D341Med (cell line): ENCODE measurements at regions not wholly inside any gene's neighbourhood (a gene's known extent, or its start where the extent isn't known, plus 50 kb on each side); places are given as distances from the start of the nearest gene placed in this dataset.

Source experiments
- DNase-seq: peaks from one replicate; pipeline ENCODE4 v3.0.0; 2012; ENCODE audit warnings: low spot score

GRCh38 chr1:222288053-222288452, 259.9 kb downstream of the HHIPL2 start:
- no peak for DNase-seq

DNA sequence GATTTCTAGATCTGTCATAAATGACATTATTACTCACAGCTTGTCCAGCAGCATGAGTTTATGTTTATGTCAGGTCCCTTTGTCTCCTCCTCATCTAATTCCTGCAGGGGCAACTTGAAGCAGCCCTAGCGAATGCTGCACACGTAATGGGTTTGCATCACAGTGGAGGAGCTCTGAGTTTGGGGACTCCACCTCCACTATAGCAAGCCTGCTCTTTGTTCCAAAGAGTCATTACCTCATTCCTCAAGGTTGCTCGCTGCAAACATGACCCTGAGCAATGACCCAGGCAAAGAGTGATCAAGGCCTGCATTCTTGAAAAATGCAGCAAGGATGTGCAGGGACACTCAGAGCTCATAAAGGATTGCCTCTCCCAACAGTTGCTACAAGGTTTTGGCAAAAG, 261.9 kb downstream of the HHIPL2 start:
- DNase-seq = no peak

DNA sequence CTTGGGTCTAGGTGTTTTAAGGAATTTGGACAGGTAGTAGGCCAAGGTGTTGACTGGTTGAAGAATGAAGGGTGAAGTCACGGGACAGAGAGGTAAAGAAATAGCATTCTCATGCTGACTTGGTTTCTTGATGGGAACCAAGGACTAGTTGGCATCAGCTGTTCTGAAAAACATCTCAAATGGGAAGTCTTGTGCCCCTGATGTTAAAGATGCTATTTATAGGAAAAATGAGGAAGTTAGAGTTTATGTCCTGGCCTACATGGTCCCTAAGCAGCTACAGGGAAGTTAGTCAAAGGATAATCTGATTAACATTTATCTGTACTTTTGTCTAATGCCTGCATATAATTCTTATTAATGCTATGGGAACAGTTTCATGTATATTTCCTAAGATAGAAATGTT, 262.4 kb downstream of the HHIPL2 start:
- no peak for DNase-seq

GRCh38 chr1:222284466-222284865, 263.4 kb downstream of the HHIPL2 start:
- no peak for DNase-seq

DNA sequence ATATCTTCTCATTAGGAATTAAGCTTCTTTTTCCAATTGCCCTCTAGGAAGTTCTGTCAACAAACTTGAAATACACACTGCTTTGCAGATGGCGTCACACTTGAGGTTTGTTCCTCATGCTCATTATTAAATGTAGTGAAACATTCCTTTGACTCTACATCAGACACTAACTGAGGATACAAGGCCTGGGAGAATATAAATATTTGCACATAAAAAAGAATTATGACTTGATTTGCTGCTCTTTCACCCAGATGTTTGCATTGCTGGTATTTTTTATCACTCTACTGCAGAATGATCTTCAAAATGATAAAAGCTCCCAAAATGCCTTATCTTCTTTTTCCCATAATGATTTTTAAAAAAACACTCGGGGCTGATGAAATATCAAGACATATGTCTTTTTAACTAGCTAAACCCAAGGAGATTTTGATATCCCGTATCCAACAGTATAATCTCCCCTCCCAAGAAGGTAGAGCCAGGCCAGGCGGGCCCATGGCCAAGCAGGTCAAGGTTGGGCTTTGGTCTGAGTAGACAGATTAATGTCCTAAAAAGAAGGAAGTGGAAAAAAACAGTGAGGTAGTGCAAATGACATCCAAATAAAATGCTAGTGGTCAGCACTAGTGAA, 264.6 kb downstream of the HHIPL2 start:
- DNase-seq = no peak

GRCh38 chr1:222279591-222279990, 268.3 kb downstream of the HHIPL2 start:
- DNase-seq = no peak

DNA sequence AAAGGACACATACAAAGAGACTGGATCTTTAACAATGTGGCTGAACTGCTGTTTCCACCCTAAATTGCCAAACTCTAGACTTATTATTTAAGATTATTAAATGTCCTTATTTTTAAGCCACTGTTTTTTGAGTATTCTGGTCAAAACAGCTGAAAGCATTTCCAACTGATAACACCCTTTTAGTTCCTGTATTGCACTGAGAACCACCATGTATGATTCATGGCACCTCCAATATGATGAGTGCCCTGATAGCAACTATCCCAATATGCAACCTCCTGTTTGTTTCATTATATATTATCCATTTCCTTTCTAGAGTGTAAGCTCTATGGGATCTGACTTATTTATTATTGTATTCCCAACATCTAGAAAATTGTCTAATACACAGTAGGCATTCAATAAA, 269.4 kb downstream of the HHIPL2 start:
- DNase-seq = no peak

DNA sequence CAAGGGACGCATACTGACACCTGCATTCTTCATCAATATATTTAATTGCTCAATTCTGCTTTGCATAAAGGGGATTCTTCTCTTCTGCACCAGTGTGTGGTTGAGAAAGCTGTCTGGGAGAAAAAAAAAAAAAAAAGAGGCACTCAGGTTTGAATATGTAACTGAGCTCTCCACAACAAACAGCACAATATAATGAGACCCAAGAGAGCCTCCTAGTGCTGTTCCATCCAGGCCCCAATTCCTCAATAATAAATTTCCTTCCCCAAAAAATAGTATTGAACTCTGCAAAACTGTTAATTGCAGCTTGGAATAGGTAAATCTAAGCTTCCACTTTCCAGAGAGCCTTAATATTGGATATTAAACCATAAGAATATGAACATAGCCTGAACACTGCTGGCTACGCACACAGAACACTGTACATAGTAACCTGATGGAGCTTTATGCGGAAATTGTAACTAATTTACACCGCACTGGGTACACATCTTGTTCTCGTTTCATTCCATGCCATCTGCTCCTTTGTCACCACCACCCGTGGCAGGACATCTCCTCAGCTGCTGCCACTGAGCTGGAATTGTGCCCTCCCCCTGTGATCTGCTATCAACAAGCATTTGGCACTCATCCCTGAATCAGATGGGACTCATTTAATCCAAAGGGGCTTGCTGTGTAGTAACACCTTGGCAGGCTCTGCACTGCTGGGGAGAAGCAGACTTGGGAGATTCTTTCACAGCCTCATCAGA, 272.0 kb downstream of the HHIPL2 start:
- peak; percentile 36 for DNase-seq

- DNase-seq = no peak
Measured at GRCh38 chr1:222275001-222275728, 272.7 kb downstream of the HHIPL2 start.

- DNase-seq = no peak
Measured at GRCh38 chr1:222266223-222267196, 281.4 kb downstream of the HHIPL2 start.

GRCh38 chr1:222263791-222264190, 284.1 kb downstream of the HHIPL2 start:
- DNase-seq = no peak

GRCh38 chr1:222257027-222257426, 290.9 kb downstream of the HHIPL2 start:
- no peak for DNase-seq

GRCh38 chr1:222256058-222256457, 291.8 kb downstream of the HHIPL2 start:
- no peak for DNase-seq

DNA sequence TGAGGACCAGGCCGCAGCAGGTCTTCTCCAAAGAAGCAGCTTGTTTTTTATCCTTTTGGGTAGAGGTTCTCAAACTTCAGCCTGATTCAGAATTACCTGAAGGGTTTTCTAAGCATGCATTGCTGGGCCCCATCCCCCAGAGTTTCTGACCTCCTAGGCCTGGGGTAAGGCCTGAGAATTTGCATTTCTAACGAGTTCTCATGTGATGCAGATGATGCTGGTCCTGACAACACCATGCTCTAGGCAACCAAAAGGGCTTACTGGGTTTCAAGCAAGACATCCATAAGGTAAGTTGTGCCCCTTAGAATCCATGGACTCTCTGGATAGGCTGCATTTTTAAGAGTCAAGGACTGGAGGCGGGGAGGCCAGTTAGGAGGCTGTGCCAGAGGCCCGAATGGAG, 295.1 kb downstream of the HHIPL2 start:
- no peak for DNase-seq

GRCh38 chr1:222251847-222252246, 296.1 kb downstream of the HHIPL2 start:
- DNase-seq = no peak

DNA sequence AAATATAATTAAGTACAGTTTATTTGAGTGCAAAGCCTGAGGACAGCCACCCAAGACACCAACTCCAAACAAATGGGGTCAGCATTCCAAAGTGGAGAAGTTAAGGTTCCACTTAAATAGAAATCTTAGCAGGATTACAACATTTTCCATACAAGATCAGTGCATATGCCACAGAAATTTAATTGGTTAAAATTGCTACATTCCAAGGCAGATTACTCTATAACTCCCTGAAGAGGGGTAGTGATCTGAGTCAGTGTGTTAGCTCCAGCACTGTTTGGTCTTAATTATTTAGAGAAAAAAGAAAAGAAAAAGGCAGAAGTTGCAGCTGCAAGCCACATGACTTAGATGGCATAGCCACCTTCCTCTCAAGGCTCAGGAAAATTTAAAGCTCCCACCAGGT, 297.5 kb downstream of the HHIPL2 start:
- DNase-seq = no peak

GRCh38 chr1:222247811-222248310, 300.0 kb downstream of the HHIPL2 start:
- no peak for DNase-seq

DNA sequence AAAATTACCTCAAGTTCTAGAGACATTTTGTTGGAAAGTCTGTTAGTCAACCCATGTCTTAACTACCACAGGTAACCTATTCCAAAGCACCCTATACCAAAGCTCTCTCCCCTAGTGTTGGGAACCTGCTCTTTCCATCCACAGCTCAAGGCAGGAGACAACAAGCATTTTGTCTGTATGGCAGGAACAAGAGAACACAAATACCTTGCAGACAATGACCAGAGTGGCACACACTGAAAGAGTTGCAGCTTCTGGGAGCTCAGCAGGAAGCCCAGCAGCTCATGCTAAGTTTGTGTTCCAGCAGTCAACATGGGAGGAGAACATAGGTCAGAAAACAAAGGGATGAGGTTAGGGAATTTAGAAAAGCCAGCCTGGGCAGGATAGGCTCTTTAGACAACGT, 300.8 kb downstream of the HHIPL2 start:
- DNase-seq = no peak

GRCh38 chr1:222243902-222244301, 304.0 kb downstream of the HHIPL2 start:
- no peak for DNase-seq

DNA sequence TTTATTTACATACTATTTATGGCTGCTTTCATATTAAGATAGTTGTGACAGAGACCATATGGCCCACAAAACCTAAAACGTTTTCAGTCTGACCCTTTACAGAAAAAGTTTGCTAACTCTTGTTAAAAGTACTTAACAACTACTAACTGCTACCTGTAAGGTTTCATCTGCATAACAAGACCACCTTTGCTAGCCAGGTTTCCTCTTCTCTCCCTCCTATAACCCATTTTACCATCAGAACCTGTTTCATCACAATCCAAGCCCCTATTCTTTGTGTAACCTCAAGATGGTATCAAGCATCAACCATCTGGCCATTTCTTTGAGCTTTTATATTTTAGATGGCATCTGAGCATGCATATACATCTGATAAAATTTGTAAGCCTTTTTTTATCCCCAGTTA, 305.4 kb downstream of the HHIPL2 start:
- no peak for DNase-seq

GRCh38 chr1:222241410-222241809, 306.5 kb downstream of the HHIPL2 start:
- no peak for DNase-seq
